A673 (cell line): ENCODE measurements at regions not wholly inside any gene's neighbourhood (a gene's known extent, or its start where the extent isn't known, plus 50 kb on each side); places are given as distances from the start of the nearest gene placed in this dataset.

ENCODE experiments used
- EZH2 ChIP-seq: fragments of 200-600 bp; sonication (generic); IDR thresholded peaks from 2 replicates; pipeline ENCODE4 v1.6.1; 2017; ENCODE audit warnings: borderline replicate concordance, low read depth, mild to moderate bottlenecking, mixed read lengths, antibody characterized with exemption, low read length; ENCODE audit not compliant: poor library complexity, severe bottlenecking
- TF ChIP-seq, protein P1 (sequence below): fragments of 300-800, 200-600 bp; sonication (generic); conservative IDR thresholded peaks from 2 replicates; pipeline ENCODE4 v1.5.1; 2017; ENCODE audit warnings: low read depth, mild to moderate bottlenecking, antibody characterized with exemption, low read length, moderate library complexity, mixed read lengths

DNA sequence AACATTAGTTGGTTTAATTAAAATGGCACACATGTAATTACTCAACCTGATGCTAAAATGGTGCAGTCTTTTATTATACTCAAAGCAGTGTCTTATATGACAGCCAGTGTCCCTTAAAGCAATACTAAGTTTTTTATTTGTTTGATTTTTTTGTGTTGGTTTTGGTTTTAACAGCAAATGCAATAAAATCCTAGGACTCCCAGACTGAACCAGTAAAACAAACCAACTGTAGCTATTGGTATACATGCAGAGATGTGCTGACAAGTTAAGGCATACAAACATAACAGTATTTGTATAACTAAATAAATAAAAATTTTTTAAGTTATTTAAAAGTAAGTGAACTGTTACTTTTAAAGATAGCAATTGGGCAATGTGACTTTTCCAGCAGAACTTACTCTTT is 387.7 kb downstream of the RND3 start:
- TF ChIP-seq EZH2: no peak
- TF ChIP-seq, protein P1, sequence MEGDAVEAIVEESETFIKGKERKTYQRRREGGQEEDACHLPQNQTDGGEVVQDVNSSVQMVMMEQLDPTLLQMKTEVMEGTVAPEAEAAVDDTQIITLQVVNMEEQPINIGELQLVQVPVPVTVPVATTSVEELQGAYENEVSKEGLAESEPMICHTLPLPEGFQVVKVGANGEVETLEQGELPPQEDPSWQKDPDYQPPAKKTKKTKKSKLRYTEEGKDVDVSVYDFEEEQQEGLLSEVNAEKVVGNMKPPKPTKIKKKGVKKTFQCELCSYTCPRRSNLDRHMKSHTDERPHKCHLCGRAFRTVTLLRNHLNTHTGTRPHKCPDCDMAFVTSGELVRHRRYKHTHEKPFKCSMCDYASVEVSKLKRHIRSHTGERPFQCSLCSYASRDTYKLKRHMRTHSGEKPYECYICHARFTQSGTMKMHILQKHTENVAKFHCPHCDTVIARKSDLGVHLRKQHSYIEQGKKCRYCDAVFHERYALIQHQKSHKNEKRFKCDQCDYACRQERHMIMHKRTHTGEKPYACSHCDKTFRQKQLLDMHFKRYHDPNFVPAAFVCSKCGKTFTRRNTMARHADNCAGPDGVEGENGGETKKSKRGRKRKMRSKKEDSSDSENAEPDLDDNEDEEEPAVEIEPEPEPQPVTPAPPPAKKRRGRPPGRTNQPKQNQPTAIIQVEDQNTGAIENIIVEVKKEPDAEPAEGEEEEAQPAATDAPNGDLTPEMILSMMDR: no peak
